GM19238 (cell line): ENCODE measurements at regions not wholly inside any gene's neighbourhood (a gene's known extent, or its start where the extent isn't known, plus 50 kb on each side); places are given as distances from the start of the nearest gene placed in this dataset.

Source experiments
- DNase-seq: peaks from one replicate; pipeline ENCODE4 v3.0.0; 2011; ENCODE audit warnings: low spot score; ENCODE audit not compliant: insufficient read length

GRCh38 chr21:35938446-35938845 lies 121.9 kb downstream of the SETD4 start:
- no peak for DNase-seq

GRCh38 chr21:35933466-35933865 lies 126.9 kb downstream of the SETD4 start:
- DNase-seq: no peak

- DNase-seq: peak; percentile 27
These were observed 128.0 kb downstream of the SETD4 start for GRCh38 chr21:35932232-35932911.

- DNase-seq: no peak
These were observed 130.4 kb downstream of the SETD4 start for GRCh38 chr21:35929901-35930300.

- no peak for DNase-seq
These were observed 133.1 kb downstream of the SETD4 start for GRCh38 chr21:35927262-35927661.

- no peak for DNase-seq
These were observed 134.2 kb downstream of the SETD4 start for GRCh38 chr21:35926003-35926740.

GRCh38 chr21:35925497-35925896 lies 134.8 kb downstream of the SETD4 start:
- no peak for DNase-seq

- DNase-seq: no peak
These were observed 135.5 kb downstream of the SETD4 start for GRCh38 chr21:35924714-35925301.

GRCh38 chr21:35923971-35924370 lies 136.4 kb downstream of the SETD4 start:
- no peak for DNase-seq

- no peak for DNase-seq
These were observed 137.7 kb downstream of the SETD4 start for GRCh38 chr21:35922618-35923017.

- no peak for DNase-seq
These were observed 138.9 kb downstream of the SETD4 start for GRCh38 chr21:35921471-35921870.

GRCh38 chr21:35920436-35920835 lies 139.9 kb downstream of the SETD4 start:
- DNase-seq: no peak

- DNase-seq: no peak
These were observed 145.3 kb downstream of the SETD4 start for GRCh38 chr21:35915030-35915429.

- no peak for DNase-seq
These were observed 148.7 kb downstream of the SETD4 start for GRCh38 chr21:35911412-35912191.

- no peak for DNase-seq
These were observed 150.7 kb downstream of the SETD4 start for GRCh38 chr21:35909456-35910223.

- no peak for DNase-seq
These were observed 151.8 kb downstream of the SETD4 start for GRCh38 chr21:35908311-35909078.

GRCh38 chr21:35906586-35906985 lies 153.7 kb downstream of the SETD4 start:
- DNase-seq: no peak

GRCh38 chr21:35905963-35906345 lies 154.4 kb downstream of the SETD4 start:
- DNase-seq: no peak

GRCh38 chr21:35905096-35905962 lies 155.0 kb downstream of the SETD4 start:
- no peak for DNase-seq
